ENCODE measurements at regions not wholly inside any gene's neighbourhood (a gene's known extent, or its start where the extent isn't known, plus 50 kb on each side); places are given as distances from the start of the nearest gene placed in this dataset.
"Not testable (repeated sequence)": the region's sequence is repeated elsewhere in the genome, so short reads cannot be mapped to it uniquely, and the experiment has no call there.

GRCh38 chr4:86472377-86473019 lies 112.6 kb upstream of the MAPK10 start:
- in situ Hi-C loops (cut with MboI; ENCODE audit: low pct_unique_long_range_greater_than_20kb, low sequenced_read_pairs): no loop called here
- DNase-seq: no peak

DNA sequence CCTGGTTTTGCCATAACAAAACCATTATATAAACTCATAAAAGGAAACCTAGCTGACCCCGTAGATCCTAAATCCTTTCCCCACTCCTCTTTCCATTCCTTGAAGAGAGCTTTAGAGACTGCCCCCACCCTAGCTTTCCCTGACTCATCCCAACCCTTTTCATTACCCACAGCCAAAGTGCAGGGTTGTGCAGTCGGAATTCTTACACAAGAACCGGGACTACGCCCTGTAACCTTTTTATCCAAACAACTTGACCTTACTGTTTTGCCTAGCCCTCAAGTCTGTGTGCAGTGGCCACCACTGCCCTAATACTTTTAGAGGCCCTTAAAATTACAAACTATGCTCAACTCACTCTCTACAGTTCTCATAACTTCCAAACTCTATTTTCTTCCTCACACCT lies 116.0 kb upstream of the PTPN13 start:
- in situ Hi-C loops (cut with MboI; ENCODE audit: low pct_unique_long_range_greater_than_20kb, low sequenced_read_pairs); DNase-seq: not testable (repeated sequence)

- no peak for DNase-seq
- in situ Hi-C loops (cut with MboI; ENCODE audit: low pct_unique_long_range_greater_than_20kb, low sequenced_read_pairs): no loop called here
These were observed 112.7 kb upstream of the PTPN13 start for GRCh38 chr4:86481440-86481839.

DNA sequence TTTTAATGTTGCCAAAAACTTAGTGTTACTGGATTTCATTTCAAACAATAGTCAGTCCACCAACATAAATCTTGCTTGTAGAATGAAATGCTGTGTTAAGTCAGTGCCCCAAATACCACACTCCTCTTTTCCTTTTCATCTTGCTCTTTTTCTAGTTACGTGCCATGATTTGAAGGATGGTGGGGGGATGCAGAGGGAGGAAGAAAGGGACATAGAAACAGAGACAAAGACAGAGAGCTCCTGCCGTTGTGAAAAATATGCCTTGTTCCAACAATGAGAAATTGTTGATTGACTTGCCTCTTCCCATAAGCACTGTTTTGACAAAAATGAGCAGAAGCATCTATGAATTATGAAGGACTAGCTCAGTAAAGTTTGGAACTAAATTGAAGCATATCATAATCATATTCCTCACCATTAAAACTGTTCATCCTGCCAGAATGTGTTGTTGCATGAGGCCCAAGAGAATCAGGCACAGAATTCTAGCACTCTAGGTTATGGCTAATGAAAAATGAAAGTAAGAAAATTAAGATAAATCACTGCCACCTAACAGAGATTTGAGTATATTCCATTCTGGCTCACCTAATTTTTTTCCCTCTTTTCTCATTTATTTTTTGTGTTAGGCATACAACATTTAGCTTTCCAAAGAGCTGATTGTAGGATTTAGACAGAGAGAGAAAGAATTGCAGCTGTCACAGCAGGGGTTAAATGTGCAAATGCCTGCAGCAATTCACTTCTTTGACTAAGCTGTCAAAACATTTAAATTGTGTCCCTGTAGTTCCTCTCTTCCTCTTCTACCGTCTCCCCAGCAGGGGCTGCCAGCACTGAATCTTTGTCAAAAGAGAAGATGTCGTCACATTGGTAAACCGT lies 111.6 kb upstream of the PTPN13 start:
- peak; percentile 60 for DNase-seq
- in situ Hi-C loops (cut with MboI; ENCODE audit: low pct_unique_long_range_greater_than_20kb, low sequenced_read_pairs): no loop called here

- in situ Hi-C loops (cut with MboI; ENCODE audit: low pct_unique_long_range_greater_than_20kb, low sequenced_read_pairs): no loop called here
- no peak for DNase-seq
These were observed 111.0 kb upstream of the PTPN13 start for GRCh38 chr4:86483173-86483490.

DNA sequence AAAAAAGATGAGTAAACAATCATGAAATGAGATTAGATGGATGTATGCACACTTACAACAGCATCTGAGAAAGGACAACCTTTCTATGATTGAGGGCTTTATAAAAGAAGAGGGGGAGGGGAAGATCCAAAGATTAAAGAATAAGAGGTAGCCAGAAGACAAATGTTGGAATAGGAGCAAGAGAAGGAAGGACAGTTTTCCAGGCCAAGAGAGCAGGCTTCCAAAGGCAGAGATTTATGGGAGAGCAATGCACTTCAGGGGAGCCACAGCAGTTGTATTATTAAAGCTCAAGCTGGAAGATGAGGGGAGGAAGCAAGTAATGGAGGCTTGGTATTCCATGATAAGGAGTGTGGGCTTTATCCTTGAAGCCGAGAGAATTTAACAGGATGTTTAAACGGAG lies 110.3 kb upstream of the PTPN13 start:
- no peak for DNase-seq
- in situ Hi-C loops (cut with MboI; ENCODE audit: low pct_unique_long_range_greater_than_20kb, low sequenced_read_pairs): no loop called here

DNA sequence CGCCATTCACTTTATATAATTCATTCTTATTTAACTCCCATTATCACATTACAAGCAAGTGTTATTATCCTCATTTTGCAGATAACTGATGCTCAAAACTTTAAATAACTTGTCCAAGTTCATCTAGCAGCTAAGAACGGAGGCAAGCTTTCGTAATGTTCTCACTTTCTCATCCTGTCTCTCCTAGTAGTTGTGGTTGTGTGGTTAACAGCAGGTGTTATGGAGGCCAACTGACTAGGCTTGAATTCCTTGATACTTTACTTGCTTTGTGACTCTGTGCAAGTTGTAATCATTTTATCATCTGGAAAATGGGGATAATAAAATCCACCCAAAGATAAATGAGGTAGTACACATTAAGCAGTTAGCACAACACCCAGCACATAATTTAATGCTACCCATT lies 109.9 kb upstream of the PTPN13 start:
- peak; percentile 18 for DNase-seq
- in situ Hi-C loops (cut with MboI; ENCODE audit: low pct_unique_long_range_greater_than_20kb, low sequenced_read_pairs): no loop called here

GRCh38 chr4:86487738-86488348 lies 106.3 kb upstream of the PTPN13 start:
- DNase-seq: no peak
- in situ Hi-C loops (cut with MboI; ENCODE audit: low pct_unique_long_range_greater_than_20kb, low sequenced_read_pairs): no loop called here

DNA sequence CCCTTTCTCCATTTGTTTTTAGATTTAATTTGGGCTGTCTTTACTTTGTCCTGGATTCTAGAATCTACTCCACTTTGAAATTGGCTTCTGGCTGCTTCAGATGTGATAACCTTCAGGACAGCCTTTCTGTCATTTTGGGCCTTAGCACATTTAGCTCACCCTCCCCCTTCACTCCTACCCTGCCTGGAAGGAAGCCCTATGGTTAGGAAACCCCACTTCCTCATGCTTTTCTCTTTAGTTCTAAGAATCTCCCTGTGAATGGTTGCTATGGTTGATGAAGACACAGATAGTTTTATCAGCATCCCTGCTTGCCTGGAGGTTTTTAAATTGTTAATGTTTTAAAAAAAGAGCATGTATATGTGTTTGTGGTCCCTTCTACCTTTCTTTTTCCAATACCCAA lies 100.7 kb upstream of the PTPN13 start:
- in situ Hi-C loops (cut with MboI; ENCODE audit: low pct_unique_long_range_greater_than_20kb, low sequenced_read_pairs): no loop called here
- DNase-seq: peak; percentile 70

DNA sequence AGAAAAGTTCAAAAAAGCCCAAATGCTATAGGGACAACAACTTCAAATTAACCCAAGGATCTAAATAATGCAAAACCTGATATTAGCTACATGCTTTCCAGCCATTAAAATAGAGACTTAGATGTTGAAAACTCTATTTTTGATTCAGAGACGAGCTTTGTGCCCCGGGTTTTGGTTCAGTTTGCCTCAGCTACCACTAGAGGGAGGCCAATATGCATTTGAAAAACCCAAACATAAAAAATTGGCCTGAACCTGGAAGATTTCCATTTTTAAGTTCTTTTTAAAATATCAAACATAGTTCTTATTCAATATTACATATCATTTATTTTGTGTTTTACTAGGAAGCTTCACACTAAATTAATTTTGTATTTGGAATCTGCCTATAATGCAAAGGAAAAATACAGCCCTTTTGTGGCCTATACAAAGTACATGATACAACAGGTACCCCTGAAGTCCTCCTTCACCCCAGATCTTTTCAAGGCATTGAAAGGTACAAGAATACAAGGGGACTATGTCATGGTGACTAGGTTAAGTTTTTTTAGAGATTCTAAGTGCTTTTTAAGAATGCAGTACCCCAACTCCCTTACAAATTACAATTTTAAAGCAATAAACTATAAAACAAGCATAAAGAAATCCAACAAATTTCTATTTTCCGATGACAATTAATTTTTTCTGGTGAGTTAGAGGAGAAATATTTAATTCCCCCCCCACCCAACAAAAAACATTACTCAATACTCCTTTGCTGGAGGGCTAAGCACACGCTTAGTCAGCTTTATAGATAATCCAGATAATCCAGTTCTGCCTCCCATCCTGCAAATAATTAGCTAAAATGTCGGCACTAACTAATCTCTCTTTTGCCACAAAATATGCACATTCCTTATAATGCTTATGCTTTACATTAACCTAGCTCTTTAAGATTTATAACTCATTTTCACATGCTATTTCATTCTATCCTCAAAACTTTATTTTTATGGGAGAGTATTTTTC lies 97.7 kb upstream of the PTPN13 start:
- in situ Hi-C loops (cut with MboI; ENCODE audit: low pct_unique_long_range_greater_than_20kb, low sequenced_read_pairs): no loop called here
- DNase-seq: peak; percentile 63

- no peak for DNase-seq
- in situ Hi-C loops (cut with MboI; ENCODE audit: low pct_unique_long_range_greater_than_20kb, low sequenced_read_pairs): no loop called here
These were observed 97.0 kb upstream of the PTPN13 start for GRCh38 chr4:86497131-86497530.

DNA sequence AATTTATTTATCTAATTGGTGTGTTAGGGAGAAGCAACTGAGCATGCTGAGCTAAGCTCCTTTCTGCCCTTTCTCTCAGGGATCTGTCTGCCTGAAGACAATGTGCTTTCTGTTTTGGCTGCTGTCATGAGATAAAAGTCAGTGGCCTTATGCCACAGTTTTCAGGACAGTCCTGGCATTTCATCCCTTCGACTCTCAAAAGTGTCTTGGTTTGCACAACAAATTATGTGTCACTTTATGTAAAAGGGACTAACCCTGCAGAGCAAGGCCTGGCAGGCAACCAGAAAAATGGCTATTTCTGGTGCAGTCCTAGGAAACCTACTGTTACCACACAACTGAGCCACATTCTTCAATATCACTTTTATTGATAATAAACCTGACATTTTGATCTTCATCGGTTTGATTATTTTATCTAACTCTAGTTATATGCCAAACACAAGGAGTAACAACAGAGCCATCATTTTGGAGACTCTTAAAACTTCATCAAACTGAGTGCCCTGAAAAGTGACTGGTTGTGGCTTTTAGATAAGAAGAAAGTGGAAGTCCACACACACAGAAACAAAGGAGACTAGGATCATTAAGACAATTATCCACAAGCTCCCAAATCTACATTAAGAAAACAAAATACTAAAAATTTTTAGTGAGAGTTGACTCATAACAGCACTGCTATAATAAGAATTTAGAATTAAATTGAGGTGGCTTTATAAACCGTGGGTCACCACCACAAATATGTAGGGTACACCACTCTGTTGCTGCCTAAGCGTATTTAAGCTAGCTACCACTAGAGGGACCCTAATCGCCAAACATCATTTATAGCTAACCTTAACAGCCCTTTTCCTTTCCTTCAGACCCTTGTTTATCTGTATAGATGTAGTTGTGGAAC lies 95.9 kb upstream of the PTPN13 start:
- DNase-seq: peak; percentile 77
- in situ Hi-C loops (cut with MboI; ENCODE audit: low pct_unique_long_range_greater_than_20kb, low sequenced_read_pairs): no loop called here

DNA sequence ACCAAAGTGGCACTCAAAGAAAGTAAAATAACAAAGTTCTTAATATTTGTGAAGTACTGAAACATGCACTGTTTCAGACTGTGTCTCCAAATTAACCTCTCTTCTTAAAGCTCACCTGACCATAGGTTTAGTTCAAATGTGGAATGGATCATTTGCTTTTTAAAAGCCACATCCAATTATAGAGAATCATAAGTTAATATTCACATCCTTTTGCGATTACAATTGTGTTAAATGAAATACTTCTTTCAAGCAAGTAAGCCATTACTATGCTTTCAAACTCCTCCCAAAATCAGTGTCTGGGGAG lies 95.3 kb upstream of the PTPN13 start:
- DNase-seq: no peak
- in situ Hi-C loops (cut with MboI; ENCODE audit: low pct_unique_long_range_greater_than_20kb, low sequenced_read_pairs): no loop called here

- in situ Hi-C loops (cut with MboI; ENCODE audit: low pct_unique_long_range_greater_than_20kb, low sequenced_read_pairs): loop anchor here (25.0 kb wide), 1 partner anchor 387 kb away; the partner anchor contains the start of gene C4orf36
- DNase-seq: no peak
These were observed 93.6 kb upstream of the PTPN13 start for GRCh38 chr4:86500527-86500926.

- DNase-seq: no peak
- in situ Hi-C loops (cut with MboI; ENCODE audit: low pct_unique_long_range_greater_than_20kb, low sequenced_read_pairs): loop anchor here (25.0 kb wide), 1 partner anchor 385 kb away; the partner anchor contains the start of gene C4orf36
These were observed 92.0 kb upstream of the PTPN13 start for GRCh38 chr4:86502081-86502480.

GRCh38 chr4:86506591-86506990 lies 87.5 kb upstream of the PTPN13 start:
- in situ Hi-C loops (cut with MboI; ENCODE audit: low pct_unique_long_range_greater_than_20kb, low sequenced_read_pairs): loop anchor here (25.0 kb wide), 1 partner anchor 381 kb away; the partner anchor contains the start of gene C4orf36
- DNase-seq: no peak

GRCh38 chr4:86508436-86508835 lies 85.7 kb upstream of the PTPN13 start:
- no peak for DNase-seq
- in situ Hi-C loops (cut with MboI; ENCODE audit: low pct_unique_long_range_greater_than_20kb, low sequenced_read_pairs): loop anchor here (25.0 kb wide), 1 partner anchor 379 kb away; the partner anchor contains the start of gene C4orf36

DNA sequence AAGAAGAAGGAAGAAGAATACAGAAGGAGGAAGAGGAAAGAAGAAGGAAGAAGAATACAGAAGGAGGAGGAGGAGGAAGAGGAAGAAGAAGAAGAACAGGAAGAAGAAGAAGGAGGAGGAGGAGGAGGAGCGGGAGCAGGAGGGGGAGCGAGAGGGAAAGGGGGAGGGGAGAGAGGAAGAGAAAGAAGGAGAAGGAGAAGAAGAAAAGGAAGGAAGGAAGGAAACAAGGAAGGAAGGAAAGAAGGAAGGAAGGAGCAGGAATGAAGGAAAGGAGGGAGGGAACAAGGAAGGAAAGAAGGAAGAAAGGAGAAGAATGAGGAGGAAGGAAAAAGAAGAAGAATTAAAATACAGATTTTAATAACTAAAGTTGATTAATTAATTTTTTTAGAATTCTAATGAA lies 82.5 kb upstream of the PTPN13 start:
- in situ Hi-C loops (cut with MboI; ENCODE audit: low pct_unique_long_range_greater_than_20kb, low sequenced_read_pairs): loop anchor here (25.0 kb wide), 1 partner anchor 376 kb away; the partner anchor contains the start of gene C4orf36
- no peak for DNase-seq

Data from KBM-7 (cell line).